ENCODE measurements at regions not wholly inside any gene's neighbourhood (a gene's known extent, or its start where the extent isn't known, plus 50 kb on each side); places are given as distances from the start of the nearest gene placed in this dataset.

DNA sequence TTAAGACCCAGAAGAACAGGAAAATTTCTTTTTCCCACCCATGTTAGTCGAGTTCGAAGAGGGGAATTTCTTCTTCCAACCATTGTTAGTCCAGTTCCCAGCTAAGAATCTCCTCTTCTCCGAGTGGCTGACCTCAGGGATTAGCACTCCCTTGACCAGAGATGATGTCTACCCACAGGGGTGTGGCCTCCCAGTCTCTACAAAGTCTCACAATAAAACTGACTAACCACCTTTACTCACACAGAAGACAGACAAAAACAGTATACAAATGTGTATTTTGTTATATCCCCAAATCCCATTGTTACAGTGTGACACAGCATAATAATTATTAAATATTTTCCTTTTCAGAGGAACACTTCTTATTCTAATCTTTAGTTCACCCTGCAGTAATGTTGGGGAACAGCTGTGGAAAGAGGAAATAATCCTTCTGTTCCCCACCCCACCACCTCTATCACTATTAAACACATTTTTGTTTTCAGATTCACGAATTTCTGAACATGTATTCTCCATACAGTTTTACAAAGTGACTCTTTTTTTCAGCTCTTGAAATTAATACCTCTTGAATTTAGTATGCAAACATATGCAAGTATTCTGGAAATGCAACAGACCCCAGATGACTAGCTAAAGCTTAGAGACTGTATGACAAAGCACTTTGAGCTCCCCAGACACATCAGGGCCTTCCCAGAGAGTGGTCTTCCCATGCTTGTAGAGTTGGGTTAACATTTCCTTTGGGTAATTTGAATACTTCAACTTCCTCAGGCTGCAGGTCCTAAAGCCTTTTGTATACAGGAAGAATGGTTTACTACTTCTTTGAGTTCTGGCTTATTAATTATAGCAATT is 62.5 kb upstream of the NFKB1 start:
- TF ChIP-seq, protein P1, sequence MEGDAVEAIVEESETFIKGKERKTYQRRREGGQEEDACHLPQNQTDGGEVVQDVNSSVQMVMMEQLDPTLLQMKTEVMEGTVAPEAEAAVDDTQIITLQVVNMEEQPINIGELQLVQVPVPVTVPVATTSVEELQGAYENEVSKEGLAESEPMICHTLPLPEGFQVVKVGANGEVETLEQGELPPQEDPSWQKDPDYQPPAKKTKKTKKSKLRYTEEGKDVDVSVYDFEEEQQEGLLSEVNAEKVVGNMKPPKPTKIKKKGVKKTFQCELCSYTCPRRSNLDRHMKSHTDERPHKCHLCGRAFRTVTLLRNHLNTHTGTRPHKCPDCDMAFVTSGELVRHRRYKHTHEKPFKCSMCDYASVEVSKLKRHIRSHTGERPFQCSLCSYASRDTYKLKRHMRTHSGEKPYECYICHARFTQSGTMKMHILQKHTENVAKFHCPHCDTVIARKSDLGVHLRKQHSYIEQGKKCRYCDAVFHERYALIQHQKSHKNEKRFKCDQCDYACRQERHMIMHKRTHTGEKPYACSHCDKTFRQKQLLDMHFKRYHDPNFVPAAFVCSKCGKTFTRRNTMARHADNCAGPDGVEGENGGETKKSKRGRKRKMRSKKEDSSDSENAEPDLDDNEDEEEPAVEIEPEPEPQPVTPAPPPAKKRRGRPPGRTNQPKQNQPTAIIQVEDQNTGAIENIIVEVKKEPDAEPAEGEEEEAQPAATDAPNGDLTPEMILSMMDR (conservative IDR thresholded peaks at IDR 0.05 in 1 of 2, IDR thresholded peaks at IDR 0.05 in 1 of 2; ENCODE audit: low read depth in 1 of 2, low read length in 2 of 2), result no peak
- TF ChIP-seq EZH2 (IDR thresholded peaks at IDR 0.05; ENCODE audit: low read length, missing control alignments), result no peak
